ENCODE measurements at regions not wholly inside any gene's neighbourhood (a gene's known extent, or its start where the extent isn't known, plus 50 kb on each side); places are given as distances from the start of the nearest gene placed in this dataset.

DNA sequence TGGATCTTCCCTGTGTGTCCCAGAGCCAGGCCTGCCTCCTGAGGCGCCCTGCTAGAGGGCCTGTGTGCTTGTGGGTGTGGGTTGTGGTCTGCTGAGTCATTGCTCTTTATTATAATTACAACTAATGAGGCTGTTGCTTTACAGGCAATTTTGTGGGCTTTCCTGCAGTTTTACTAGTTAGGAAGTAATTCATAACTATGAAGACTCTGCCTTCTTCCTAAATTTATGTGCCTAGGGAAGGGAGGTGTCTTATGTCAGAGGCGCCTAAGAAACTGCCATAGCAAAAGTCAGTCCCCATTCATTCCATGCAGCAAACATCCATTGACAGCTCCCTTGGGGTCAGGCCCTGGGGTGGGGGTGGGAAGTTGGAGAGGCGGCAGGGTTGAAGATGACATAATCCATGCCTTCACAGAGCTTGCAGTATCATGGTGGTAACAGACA is 359.2 kb downstream of the IDS start:
- no peaks in the 10 kb centered on the region for H4K20me1 ChIP-seq (ENCODE audit: insufficient read depth, low read length)
- H3K4me3 Mint-ChIP-seq (ENCODE audit: unreplicated experiment): no peak overlapping the region
- no peaks in the 10 kb centered on the region for H3K27me3 ChIP-seq (ENCODE audit: insufficient read depth, low read length)
- peaks cover 2% of the 10 kb centered on the region for H3K9me3 Mint-ChIP-seq (ENCODE audit: unreplicated experiment)
- H3K9ac ChIP-seq (ENCODE audit: low read length): no peak overlapping the region
- no peaks in the 10 kb centered on the region for H3K79me2 ChIP-seq (ENCODE audit: insufficient read depth, low read length)
- no peaks in the 10 kb centered on the region for H3K27me3 Mint-ChIP-seq (ENCODE audit: low read depth, unreplicated experiment)
- no peaks in the 10 kb centered on the region for H3K36me3 Mint-ChIP-seq (ENCODE audit: low read depth, unreplicated experiment)
- H3K4me1 ChIP-seq (ENCODE audit: insufficient read depth, low read length): no peaks in the 10 kb centered on the region
- no peak for FAIRE-seq
- H3K4me3 ChIP-seq (ENCODE audit: insufficient read depth, low read depth, low read length): no peak overlapping the region
- TF ChIP-seq, protein P1, sequence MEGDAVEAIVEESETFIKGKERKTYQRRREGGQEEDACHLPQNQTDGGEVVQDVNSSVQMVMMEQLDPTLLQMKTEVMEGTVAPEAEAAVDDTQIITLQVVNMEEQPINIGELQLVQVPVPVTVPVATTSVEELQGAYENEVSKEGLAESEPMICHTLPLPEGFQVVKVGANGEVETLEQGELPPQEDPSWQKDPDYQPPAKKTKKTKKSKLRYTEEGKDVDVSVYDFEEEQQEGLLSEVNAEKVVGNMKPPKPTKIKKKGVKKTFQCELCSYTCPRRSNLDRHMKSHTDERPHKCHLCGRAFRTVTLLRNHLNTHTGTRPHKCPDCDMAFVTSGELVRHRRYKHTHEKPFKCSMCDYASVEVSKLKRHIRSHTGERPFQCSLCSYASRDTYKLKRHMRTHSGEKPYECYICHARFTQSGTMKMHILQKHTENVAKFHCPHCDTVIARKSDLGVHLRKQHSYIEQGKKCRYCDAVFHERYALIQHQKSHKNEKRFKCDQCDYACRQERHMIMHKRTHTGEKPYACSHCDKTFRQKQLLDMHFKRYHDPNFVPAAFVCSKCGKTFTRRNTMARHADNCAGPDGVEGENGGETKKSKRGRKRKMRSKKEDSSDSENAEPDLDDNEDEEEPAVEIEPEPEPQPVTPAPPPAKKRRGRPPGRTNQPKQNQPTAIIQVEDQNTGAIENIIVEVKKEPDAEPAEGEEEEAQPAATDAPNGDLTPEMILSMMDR (IDR thresholded peaks at IDR 0.05; ENCODE audit: insufficient read depth, low read depth, low read length): no peak
- no peak for TF ChIP-seq EZH2 (IDR thresholded peaks at IDR 0.05; ENCODE audit: insufficient read depth, low read length)
- H3K36me3 ChIP-seq (ENCODE audit: insufficient read depth, low read length): no peaks in the 10 kb centered on the region
- H3K27ac ChIP-seq (ENCODE audit: low read depth, low read length): no peak overlapping the region
- peaks cover 10% of the 10 kb centered on the region for H3K4me1 Mint-ChIP-seq (ENCODE audit: low read depth, unreplicated experiment)
- no peaks in the 10 kb centered on the region for H3K9me3 ChIP-seq (ENCODE audit: insufficient read depth, low read depth, low read length)
- H3K27ac Mint-ChIP-seq (ENCODE audit: unreplicated experiment): no peak overlapping the region
- DNase-seq (ENCODE audit: low read depth): peak; percentile 33
- H3K4me2 ChIP-seq (ENCODE audit: low read length): no peak overlapping the region
- H2AFZ ChIP-seq (ENCODE audit: low read depth, low read length): no peak overlapping the region

DNA sequence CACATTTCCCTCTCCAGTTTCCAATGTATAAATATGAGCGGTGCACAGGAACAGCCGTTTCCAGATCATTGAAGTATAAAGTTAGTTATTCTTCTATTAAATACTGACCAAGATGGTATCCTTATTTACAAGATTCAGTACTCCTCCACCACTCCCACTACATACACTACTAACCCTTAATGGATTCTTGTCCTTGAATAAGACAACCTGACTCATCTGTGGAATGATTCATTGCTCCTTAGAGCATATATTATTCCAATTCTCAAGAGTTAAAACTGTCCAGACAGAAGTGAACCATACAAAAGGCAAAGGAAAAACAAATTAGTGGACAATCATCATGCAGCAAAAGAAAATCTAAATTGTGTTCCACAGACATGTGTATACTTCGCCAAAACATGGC is 373.3 kb downstream of the IDS start:
- H3K9me3 ChIP-seq (ENCODE audit: insufficient read depth, low read depth, low read length): no peaks in the 10 kb centered on the region
- H3K36me3 ChIP-seq (ENCODE audit: insufficient read depth, low read length): no peaks in the 10 kb centered on the region
- Mint-ChIP-seq H3K9me3 (ENCODE audit: unreplicated experiment) (no peaks in the 10 kb centered on the region), H3K4me3 (ENCODE audit: unreplicated experiment) (no peak overlapping the region), H3K27ac (ENCODE audit: unreplicated experiment) (peak overlapping the region; percentile 58), H3K27me3 (ENCODE audit: low read depth, unreplicated experiment) (no peaks in the 10 kb centered on the region), H3K36me3 (ENCODE audit: low read depth, unreplicated experiment) (no peaks in the 10 kb centered on the region), H3K4me1 (ENCODE audit: low read depth, unreplicated experiment) (peaks cover 14% of the 10 kb centered on the region)
- no peak overlapping the region for H3K9ac ChIP-seq (ENCODE audit: low read length)
- no peak overlapping the region for H2AFZ ChIP-seq (ENCODE audit: low read depth, low read length)
- FAIRE-seq: peak; percentile 93
- no peak overlapping the region for H3K4me3 ChIP-seq (ENCODE audit: insufficient read depth, low read depth, low read length)
- H4K20me1 ChIP-seq (ENCODE audit: insufficient read depth, low read length): no peaks in the 10 kb centered on the region
- peak; percentile 33 for DNase-seq (ENCODE audit: low read depth)
- H3K27me3 ChIP-seq (ENCODE audit: insufficient read depth, low read length): no peaks in the 10 kb centered on the region
- H3K4me1 ChIP-seq (ENCODE audit: insufficient read depth, low read length): no peaks in the 10 kb centered on the region
- no peak overlapping the region for H3K27ac ChIP-seq (ENCODE audit: low read depth, low read length)
- TF ChIP-seq EZH2 (IDR thresholded peaks at IDR 0.05; ENCODE audit: insufficient read depth, low read length): no peak
- TF ChIP-seq, protein P1 (IDR thresholded peaks at IDR 0.05; ENCODE audit: insufficient read depth, low read depth, low read length): no peak
- H3K4me2 ChIP-seq (ENCODE audit: low read length): no peak overlapping the region
- H3K79me2 ChIP-seq (ENCODE audit: insufficient read depth, low read length): no peaks in the 10 kb centered on the region

DNA sequence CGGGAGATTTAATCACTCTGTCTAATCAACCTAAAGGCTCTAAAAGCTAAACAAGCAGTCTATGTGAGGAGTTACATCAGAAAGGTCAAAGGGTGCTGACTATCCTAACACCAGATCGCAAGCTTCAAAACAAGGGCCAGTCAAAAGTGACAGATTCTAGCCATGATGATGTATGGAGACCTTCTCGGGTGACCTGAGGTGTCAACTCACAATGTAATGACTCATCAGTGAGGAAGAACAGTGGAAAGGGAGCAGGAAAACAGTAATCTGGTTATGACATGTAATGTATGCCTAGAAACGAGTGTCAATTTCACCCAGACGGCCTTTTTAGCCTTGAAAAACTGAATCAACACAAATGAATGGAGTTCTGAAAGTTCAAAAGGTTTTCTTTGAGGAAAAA is 375.3 kb downstream of the IDS start:
- no peaks in the 10 kb centered on the region for H3K36me3 ChIP-seq (ENCODE audit: insufficient read depth, low read length)
- TF ChIP-seq EZH2 (IDR thresholded peaks at IDR 0.05; ENCODE audit: insufficient read depth, low read length): no peak
- TF ChIP-seq, protein P1 (IDR thresholded peaks at IDR 0.05; ENCODE audit: insufficient read depth, low read depth, low read length): no peak
- H3K4me1 ChIP-seq (ENCODE audit: insufficient read depth, low read length): no peaks in the 10 kb centered on the region
- no peaks in the 10 kb centered on the region for H3K79me2 ChIP-seq (ENCODE audit: insufficient read depth, low read length)
- no peaks in the 10 kb centered on the region for H4K20me1 ChIP-seq (ENCODE audit: insufficient read depth, low read length)
- H3K27me3 Mint-ChIP-seq (ENCODE audit: low read depth, unreplicated experiment): no peaks in the 10 kb centered on the region
- no peaks in the 10 kb centered on the region for H3K36me3 Mint-ChIP-seq (ENCODE audit: low read depth, unreplicated experiment)
- DNase-seq (ENCODE audit: low read depth) (no peak), FAIRE-seq (no peak)
- no peak overlapping the region for H3K4me3 Mint-ChIP-seq (ENCODE audit: unreplicated experiment)
- no peak overlapping the region for H3K4me2 ChIP-seq (ENCODE audit: low read length)
- H3K9me3 Mint-ChIP-seq (ENCODE audit: unreplicated experiment): no peaks in the 10 kb centered on the region
- H3K4me3 ChIP-seq (ENCODE audit: insufficient read depth, low read depth, low read length): no peak overlapping the region
- H3K4me1 Mint-ChIP-seq (ENCODE audit: low read depth, unreplicated experiment): peaks cover 14% of the 10 kb centered on the region
- H2AFZ ChIP-seq (ENCODE audit: low read depth, low read length): no peak overlapping the region
- no peaks in the 10 kb centered on the region for H3K9me3 ChIP-seq (ENCODE audit: insufficient read depth, low read depth, low read length)
- no peak overlapping the region for H3K27ac Mint-ChIP-seq (ENCODE audit: unreplicated experiment)
- no peak overlapping the region for H3K27ac ChIP-seq (ENCODE audit: low read depth, low read length)
- H3K27me3 ChIP-seq (ENCODE audit: insufficient read depth, low read length): no peaks in the 10 kb centered on the region
- no peak overlapping the region for H3K9ac ChIP-seq (ENCODE audit: low read length)

Measured in astrocyte (in vitro differentiated cells and primary cell).